NCI-H1092 (cell line): ENCODE measurements at regions not wholly inside any gene's neighbourhood (a gene's known extent, or its start where the extent isn't known, plus 50 kb on each side); places are given as distances from the start of the nearest gene placed in this dataset.

Experiments used
- DNase-seq: peaks from one replicate; lab custom pipeline; 2025; lab: John Stamatoyannopoulos, UW

GRCh38 chr10:120983721-120984120 is 132.6 kb downstream of the WDR11 start:
- DNase-seq = no peak

GRCh38 chr10:120984221-120984620 is 133.1 kb downstream of the WDR11 start:
- no peak for DNase-seq

- no peak for DNase-seq
These were observed 136.2 kb downstream of the WDR11 start for GRCh38 chr10:120987359-120987758.

GRCh38 chr10:120988751-120989150 is 137.6 kb downstream of the WDR11 start:
- no peak for DNase-seq

- no peak for DNase-seq
These were observed 138.1 kb downstream of the WDR11 start for GRCh38 chr10:120989279-120989678.

- DNase-seq = no peak
These were observed 138.9 kb downstream of the WDR11 start for GRCh38 chr10:120989996-120990598.

- DNase-seq = no peak
These were observed 139.7 kb downstream of the WDR11 start for GRCh38 chr10:120990831-120991230.

- no peak for DNase-seq
These were observed 141.9 kb downstream of the WDR11 start for GRCh38 chr10:120993089-120993488.

- DNase-seq = no peak
These were observed 144.6 kb downstream of the WDR11 start for GRCh38 chr10:120995768-120996167.

- DNase-seq = no peak
These were observed 145.4 kb downstream of the WDR11 start for GRCh38 chr10:120996456-120997034.

GRCh38 chr10:120997313-120997712 is 146.2 kb downstream of the WDR11 start:
- no peak for DNase-seq

- DNase-seq = no peak
These were observed 146.6 kb downstream of the WDR11 start for GRCh38 chr10:120997756-120998155.

GRCh38 chr10:120998251-120998650 is 147.1 kb downstream of the WDR11 start:
- no peak for DNase-seq

GRCh38 chr10:120998782-120999285 is 147.7 kb downstream of the WDR11 start:
- no peak for DNase-seq

GRCh38 chr10:120999868-121000267 is 148.7 kb downstream of the WDR11 start:
- no peak for DNase-seq

- no peak for DNase-seq
These were observed 151.5 kb downstream of the WDR11 start for GRCh38 chr10:121002586-121003205.

GRCh38 chr10:121005948-121006587 is 154.9 kb downstream of the WDR11 start:
- DNase-seq = no peak

GRCh38 chr10:121007264-121007663 is 156.1 kb downstream of the WDR11 start:
- no peak for DNase-seq

- no peak for DNase-seq
These were observed 164.8 kb downstream of the WDR11 start for GRCh38 chr10:121015916-121016315.

- DNase-seq = no peak
These were observed 173.9 kb downstream of the WDR11 start for GRCh38 chr10:121024905-121025584.

GRCh38 chr10:121025731-121026130 is 174.6 kb downstream of the WDR11 start:
- DNase-seq = no peak

GRCh38 chr10:121027371-121027770 is 176.2 kb downstream of the WDR11 start:
- DNase-seq = no peak
